GM12891 (cell line): ENCODE measurements at regions not wholly inside any gene's neighbourhood (a gene's known extent, or its start where the extent isn't known, plus 50 kb on each side); places are given as distances from the start of the nearest gene placed in this dataset.

Source experiments
- DNase-seq: peaks from one replicate; pipeline ENCODE4 v3.0.0; 2011; ENCODE audit warnings: low spot score; ENCODE audit not compliant: insufficient read length
- FAIRE-seq: peaks from 2 replicates; lab custom pipeline; 2011; peaks lifted over from hg19 to GRCh38; lab: Jason Lieb, UNC
- PAX5 ChIP-seq: IDR thresholded peaks from 2 replicates; pipeline ENCODE4 v1.6.1; 2011; ENCODE audit warnings: low read length, moderate library complexity, mild to moderate bottlenecking; ENCODE audit not compliant: insufficient read depth, severe bottlenecking
- POLR2A ChIP-seq: IDR thresholded peaks from 2 replicates; pipeline ENCODE4 v1.6.1; 2011; ENCODE audit warnings: low read depth, low read length, control low read depth
- POLR2AphosphoS5 ChIP-seq: IDR thresholded peaks from 2 replicates; pipeline ENCODE4 v1.6.1; 2011; ENCODE audit warnings: low read depth, low read length, control low read depth
- POU2F2 ChIP-seq: IDR thresholded peaks from 2 replicates; pipeline ENCODE4 v1.6.1; 2011; ENCODE audit warnings: low read depth, mild to moderate bottlenecking, control low read depth, low read length, moderate library complexity
- SPI1 ChIP-seq: IDR thresholded peaks from 2 replicates; pipeline ENCODE4 v1.6.1; 2011; ENCODE audit warnings: low read depth, low read length, control low read depth
- TAF1 ChIP-seq: IDR thresholded peaks from 2 replicates; pipeline ENCODE4 v1.6.1; 2011; ENCODE audit warnings: low read depth, low read length, control low read depth

GRCh38 chr7:68009716-68010115 lies 1013.1 kb downstream of the TYW1 start:
- no peak for TF ChIP-seq POLR2AphosphoS5
- TF ChIP-seq TAF1: no peak
- TF ChIP-seq PAX5: no peak
- TF ChIP-seq POU2F2: no peak
- no peak for TF ChIP-seq POLR2A
- no peak for TF ChIP-seq SPI1
- FAIRE-seq (no peak), DNase-seq (no peak)

- no peak for DNase-seq
- no peak for FAIRE-seq
- no peak for TF ChIP-seq POLR2AphosphoS5
- no peak for TF ChIP-seq POLR2A
- no peak for TF ChIP-seq SPI1
- TF ChIP-seq POU2F2: no peak
- no peak for TF ChIP-seq PAX5
- TF ChIP-seq TAF1: no peak
These were observed 1017.6 kb downstream of the TYW1 start for GRCh38 chr7:68014031-68014736.

GRCh38 chr7:68015122-68015977 lies 1018.7 kb downstream of the TYW1 start:
- no peak for TF ChIP-seq POLR2A
- no peak for TF ChIP-seq SPI1
- no peak for TF ChIP-seq POU2F2
- no peak for TF ChIP-seq POLR2AphosphoS5
- FAIRE-seq (no peak), DNase-seq (no peak)

GRCh38 chr7:68015978-68016532 lies 1019.4 kb downstream of the TYW1 start:
- TF ChIP-seq POLR2AphosphoS5: no peak
- no peak for DNase-seq
- FAIRE-seq: no peak

GRCh38 chr7:68020102-68020501 lies 1023.5 kb downstream of the TYW1 start:
- no peak for FAIRE-seq
- DNase-seq: no peak
- TF ChIP-seq POLR2A (no peak), POLR2AphosphoS5 (no peak), POU2F2 (no peak), TAF1 (no peak), SPI1 (no peak), PAX5 (no peak)

- no peak for TF ChIP-seq POLR2A
- TF ChIP-seq SPI1: no peak
- TF ChIP-seq POLR2AphosphoS5: no peak
- no peak for TF ChIP-seq POU2F2
- FAIRE-seq (no peak), DNase-seq (no peak)
These were observed 1028.7 kb downstream of the TYW1 start for GRCh38 chr7:68025369-68025768.

GRCh38 chr7:68030530-68030929 lies 1033.9 kb downstream of the TYW1 start:
- no peak for DNase-seq
- FAIRE-seq: no peak
- no peak for TF ChIP-seq SPI1
- TF ChIP-seq PAX5: no peak
- no peak for TF ChIP-seq TAF1
- no peak for TF ChIP-seq POLR2A
- no peak for TF ChIP-seq POU2F2
- TF ChIP-seq POLR2AphosphoS5: no peak

GRCh38 chr7:68031180-68031943 lies 1034.7 kb downstream of the TYW1 start:
- no peak for FAIRE-seq
- TF ChIP-seq POLR2AphosphoS5 (no peak), POU2F2 (no peak), PAX5 (no peak), POLR2A (no peak), SPI1 (no peak), TAF1 (no peak)
- no peak for DNase-seq

GRCh38 chr7:68038621-68039314 lies 1042.1 kb downstream of the TYW1 start:
- FAIRE-seq: no peak
- TF ChIP-seq TAF1: no peak
- TF ChIP-seq POU2F2: no peak
- no peak for TF ChIP-seq POLR2A
- TF ChIP-seq PAX5: no peak
- TF ChIP-seq SPI1: no peak
- TF ChIP-seq POLR2AphosphoS5: no peak
- no peak for DNase-seq
